Fibroblast of peridontal ligament (primary cell): ENCODE measurements at regions not wholly inside any gene's neighbourhood (a gene's known extent, or its start where the extent isn't known, plus 50 kb on each side); places are given as distances from the start of the nearest gene placed in this dataset.
"Not testable (repeated sequence)": the region's sequence is repeated elsewhere in the genome, so short reads cannot be mapped to it uniquely, and the experiment has no call there.

Experiments used
- DNase-seq: peaks from one replicate; pipeline ENCODE4 v3.0.0-alpha.2; 2010; ENCODE audit errors: extremely low read depth

DNA sequence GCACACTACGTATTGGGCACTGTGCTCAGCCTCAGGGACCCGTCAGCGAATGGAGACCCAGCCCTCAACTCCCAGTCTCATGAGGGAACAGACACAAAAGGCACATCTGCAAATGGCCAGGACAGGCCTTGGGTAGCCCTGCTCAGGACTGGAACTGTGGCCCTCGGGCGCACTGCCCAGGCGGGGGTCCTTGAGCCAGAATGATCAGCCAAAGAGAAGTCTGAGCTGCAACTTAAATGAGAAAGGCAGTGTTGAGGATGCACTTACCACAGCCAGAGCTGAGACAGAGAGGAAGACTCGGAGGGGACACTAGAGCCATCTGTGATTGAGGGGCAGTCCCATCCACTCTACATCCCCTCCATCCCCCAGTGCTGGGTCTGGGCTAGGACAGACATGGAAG, 117.3 kb downstream of the C16orf95 start:
- no peak for DNase-seq

DNA sequence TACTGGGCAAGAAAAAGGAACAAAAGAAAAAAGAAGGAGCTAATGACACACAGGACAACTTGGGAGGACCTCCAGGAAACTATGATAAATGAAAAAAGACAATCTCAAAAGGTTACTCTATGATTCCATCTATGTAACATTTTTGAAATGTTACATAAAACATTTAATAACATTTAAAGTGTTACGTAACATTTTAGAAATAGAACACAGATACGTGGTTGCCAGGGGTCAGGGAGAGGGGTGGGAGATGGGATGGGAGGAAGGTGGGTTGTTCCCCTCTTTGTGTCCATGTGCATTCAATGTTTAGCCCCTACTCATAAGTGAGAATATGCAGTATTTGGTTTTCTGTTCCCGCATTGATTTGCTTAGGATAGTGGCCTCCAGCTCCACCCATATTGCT, 116.6 kb downstream of the C16orf95 start:
- no peak for DNase-seq

DNA sequence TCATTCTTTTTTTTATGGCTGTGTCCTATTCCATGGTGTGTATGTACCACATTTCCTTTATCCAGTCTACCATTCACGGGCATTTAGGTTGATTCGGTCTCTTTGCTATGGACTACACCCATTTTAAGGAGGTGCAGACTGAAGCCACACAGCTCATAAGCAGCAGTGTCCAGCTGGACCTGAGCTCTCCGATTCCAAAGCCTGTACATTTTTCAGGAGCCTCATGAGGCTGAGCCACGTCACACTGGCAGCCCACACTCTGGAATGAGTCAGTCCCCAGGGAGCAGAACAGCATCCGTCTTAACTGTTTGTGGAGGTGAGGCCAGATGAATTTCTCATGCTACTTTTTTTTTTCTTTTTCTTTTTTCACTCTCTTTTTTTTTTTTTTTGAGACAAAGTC, 116.1 kb downstream of the C16orf95 start:
- peak; percentile 99 for DNase-seq

DNA sequence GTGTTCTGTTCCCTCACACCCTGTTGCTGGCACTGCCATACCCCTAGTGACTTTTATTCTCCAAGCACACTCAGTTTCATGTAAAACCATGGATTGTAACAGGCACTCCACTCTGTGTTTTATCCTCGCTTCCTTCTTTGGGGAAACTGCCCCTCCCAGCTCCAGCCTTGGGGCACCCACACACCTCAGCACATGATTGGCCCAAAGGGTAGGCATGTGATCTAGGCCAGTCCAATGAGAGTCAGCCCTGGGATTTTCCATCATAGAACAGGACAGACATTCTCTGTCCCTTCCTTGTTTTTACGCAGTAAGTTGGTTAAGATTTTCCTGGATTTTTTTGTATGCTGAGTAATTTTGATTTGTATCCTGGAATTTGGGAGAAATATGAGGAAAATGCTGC, 115.4 kb downstream of the C16orf95 start:
- DNase-seq = peak; percentile 14

DNA sequence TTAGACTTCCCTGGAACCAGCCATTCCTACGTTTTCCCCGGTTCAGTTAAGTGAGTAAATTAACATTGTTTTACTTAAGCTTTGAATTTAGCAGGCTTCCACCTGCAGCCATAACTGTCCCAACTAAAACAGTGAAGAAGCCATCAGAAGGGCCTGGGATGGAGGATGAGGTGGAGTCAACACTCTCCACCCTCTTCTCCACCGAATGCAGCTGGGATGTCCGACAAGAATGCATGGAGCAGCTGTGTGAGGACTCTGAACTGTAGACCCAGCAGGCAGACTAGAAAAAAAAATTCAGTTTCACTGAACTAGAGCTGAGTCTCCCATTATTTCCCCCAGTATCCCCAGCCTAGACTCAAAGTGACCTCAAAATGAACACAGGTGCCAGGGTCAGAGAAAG, 114.8 kb downstream of the C16orf95 start:
- DNase-seq = peak; percentile 64

DNA sequence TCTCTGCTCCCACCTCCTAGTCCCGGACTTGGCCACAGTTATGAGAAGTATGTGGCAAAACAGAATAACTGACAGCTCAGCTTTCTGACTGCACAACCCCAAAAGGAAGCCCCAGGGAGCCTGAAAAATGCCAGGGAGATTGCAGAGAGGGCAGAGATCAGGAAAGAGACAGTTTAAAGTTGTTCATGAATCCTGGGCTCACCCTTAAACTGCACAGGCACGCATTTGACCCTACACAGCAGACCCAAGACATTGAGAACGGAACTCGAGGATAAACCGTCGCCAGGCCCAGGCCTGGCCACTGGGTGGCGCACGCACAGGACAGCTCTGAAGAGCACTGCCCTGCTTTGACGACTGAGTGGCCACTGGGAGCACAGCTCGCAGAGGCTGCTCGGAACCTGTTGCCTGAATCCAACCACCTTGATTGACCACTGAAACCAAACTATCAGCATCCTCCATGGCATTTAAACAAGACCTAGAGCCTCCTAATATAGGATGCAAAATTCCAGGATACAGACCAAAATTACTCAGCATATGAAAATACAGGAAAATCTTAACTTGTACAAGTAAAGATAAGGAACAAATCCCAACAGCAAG, 114.0 kb downstream of the C16orf95 start:
- DNase-seq = peak; percentile 89

DNA sequence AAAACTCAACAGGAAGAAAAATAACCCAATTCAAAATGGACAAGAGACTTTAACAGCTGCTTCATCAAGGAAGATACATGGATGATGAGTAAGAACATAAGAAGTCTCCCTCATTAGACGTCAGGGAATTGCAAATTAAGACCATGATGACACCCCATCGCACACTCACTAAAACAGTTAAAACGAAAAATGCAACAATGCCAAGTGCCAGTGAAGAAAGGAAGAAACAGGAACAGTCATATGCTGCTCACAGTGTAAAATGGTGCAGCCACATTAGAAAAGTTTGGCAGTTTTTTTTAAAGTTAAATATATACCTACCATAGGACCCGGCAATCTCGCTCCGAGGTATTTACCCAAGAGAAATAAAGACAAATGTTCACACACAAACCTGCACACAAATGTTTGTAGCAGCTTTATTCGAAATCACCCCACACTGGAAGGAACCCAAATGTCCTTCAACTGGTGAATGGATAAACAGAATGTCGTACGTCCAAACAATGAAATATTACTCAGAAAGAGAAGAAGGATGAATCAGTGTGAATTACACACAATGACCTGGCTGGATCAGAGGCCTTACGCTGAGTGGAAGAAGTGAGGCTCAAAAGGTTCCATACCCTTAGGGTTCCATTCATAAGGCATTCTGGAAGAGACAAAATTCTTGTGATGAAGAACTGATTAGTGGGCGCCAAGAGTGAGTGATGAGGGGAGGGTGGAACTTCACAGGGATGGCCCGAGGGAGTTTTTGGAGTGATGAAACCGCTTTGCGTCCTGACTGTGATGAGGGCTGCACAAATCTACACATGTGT, 110.3 kb downstream of the C16orf95 start:
- peak; percentile 72 for DNase-seq

DNA sequence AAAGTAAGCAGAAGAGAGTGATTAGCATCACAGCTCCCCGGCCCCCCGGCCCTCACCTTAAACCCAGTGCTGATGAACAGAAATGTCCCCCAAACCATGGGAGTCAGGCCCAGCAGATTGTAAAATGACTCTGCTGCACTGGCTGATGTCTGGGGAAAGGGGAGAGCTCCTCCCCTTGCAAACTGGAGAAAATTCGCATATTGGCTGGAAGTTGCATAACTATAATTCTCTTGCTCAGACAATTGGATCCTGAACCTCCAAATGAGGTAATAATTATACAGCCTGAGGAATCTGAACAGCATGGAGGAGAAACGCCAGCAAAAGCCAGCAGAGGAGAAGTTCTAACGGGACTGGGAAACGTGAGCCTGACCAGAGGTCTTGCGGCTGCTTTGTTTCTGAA, 109.7 kb downstream of the C16orf95 start:
- DNase-seq = peak; percentile 96

DNA sequence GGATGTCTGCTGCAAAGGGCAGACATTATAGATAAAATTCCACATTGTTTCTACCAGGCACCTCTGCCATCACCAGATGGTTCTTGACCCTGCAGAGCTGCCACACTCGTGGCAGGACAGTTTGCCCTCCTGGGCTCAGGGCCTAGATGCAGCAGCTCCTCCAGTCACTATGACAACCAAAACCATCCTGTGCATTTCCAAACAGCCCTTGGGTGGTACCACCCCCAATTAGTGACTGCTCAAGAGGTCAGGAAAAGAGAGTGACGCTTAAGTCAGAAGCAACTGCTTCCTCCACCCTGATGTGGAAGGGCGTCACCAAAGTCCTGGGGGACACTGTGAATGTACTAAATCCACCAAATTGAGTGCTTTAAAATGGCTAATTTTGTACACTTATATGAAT, 109.2 kb downstream of the C16orf95 start:
- DNase-seq = no peak

DNA sequence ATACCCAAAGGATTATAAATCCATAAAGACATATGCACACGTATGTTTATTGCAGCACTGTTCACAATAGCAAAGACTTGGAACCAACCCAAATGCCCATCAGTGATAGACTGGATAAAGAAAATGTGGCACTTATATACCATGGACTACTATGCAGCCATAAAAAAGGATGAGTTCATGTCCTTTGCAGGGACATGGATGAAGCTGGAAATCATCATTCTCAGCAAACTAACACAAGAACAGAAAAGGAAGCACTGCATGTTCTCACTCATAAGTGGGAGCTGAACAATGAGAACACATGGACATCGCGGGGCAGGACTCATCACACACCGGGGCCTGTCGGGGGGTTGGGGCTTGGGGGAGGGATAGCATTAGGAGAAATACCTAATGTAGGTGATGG, 108.2 kb downstream of the C16orf95 start:
- DNase-seq = not testable (repeated sequence)

DNA sequence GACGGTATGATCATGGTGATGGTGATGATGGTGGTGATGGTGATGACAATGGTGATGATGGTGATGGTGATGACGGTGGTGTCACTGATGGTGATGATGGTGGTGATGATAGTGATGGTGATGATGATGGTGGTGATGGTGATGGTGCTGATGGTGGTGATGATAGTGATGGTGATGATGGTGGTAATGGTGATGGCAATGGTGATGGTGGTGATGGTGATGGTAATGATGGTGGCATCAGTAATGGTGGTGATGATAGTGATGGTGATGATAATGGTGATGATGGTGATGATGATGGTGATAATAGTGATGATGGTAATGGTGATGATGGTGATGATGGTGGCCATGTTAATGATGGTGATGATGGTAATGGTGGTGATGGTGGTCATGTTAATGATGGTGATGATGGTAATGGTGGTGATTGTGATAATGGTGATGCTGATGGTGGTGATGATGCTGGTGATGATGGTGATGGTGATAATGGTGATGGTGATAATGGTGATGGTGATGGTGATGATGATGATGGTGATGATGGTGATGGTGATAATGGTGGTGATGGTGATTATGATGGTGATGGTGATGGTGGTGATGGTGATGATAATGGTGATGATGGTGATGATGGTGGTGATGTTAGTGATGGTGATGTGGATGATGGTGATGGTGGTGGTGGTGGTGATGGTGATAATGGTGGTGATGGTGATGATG, 107.2 kb downstream of the C16orf95 start:
- no peak for DNase-seq

DNA sequence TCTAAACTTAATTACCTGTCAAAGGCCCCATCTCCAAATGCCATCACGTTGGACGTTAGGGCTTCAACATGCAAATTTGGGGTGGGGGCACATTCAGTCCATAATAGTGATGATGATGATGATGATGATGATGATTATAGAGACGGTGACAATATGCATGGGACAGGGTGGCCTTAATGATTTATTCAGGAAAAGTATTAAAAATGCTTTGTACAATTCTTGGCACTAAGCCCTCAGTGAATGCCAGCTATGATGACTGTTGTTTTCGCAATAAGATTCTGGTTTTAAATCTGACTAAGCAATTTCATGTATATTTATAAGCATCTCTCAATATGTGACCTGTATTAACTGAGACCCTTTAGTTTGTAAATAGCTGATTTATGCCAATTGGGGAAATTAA, 106.3 kb downstream of the C16orf95 start:
- DNase-seq = peak; percentile 80

DNA sequence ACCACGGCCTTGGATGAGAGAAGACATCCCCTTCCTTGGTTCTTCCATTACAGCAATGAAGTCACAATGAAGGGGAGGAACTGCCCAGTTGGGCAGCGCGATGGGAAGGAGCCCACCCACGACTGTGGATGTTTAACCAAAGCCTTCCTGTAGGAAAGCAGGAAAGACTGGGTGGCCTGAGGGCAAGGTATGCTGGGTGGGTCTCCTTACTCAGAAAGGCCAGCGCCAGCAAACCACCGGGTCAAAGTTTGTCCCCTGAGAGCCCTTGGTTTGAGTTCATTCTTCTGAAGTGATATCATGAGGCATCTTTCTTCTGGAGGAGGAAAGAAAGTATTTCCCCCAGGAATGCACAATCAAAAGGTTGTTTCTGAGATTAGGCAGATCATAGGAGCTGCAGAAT, 105.2 kb downstream of the C16orf95 start:
- peak; percentile 72 for DNase-seq

DNA sequence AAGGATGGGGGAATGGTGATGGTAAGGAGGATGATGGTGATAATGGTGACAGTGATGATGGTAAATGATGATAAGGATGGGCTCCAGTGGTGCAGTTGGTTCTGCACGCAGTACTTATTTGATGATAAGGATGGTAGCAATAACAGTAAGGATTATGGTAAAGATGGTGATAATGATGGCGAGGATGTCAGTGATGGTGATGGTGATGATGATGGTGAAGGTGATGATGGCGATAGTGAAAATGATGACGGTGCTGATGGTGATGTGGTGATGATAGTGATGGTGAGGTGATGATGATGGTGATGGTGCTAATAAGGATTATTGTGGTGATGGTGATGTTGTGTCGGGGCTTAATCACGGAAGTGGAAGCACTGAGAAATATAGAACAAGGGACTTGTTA, 103.7 kb downstream of the C16orf95 start:
- no peak for DNase-seq

DNA sequence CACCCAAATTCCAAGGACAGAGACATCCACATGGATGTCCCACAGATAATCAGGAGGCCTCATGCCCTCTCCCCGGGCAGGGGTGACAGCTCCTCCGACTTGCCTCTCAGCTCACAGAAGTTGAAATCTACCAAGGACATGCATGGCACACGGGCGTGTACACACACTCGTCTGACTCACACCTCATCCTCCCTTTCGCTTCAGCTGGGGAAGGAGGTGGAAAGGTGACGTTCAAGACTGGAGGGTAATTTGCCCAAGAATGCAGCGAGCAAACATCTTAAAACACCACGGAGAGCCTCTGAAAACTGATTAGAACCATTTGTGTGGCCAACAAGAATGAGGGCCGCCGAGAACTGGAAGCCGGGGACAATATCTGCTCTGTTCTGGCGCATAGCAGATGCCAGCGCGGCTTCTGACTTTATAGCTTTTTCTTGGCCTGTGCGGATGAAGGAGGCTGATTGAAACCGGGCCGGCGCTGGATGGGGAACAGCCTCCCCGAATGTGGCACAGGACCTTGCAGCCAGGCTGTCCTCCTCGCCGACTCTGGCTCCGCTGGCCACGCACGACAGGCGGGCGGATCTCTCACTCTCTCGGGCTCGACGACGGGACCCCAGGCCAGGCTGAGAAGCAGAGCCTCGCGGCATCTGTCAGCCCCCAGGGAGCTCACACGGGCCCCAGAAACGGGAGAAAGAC, 100.9 kb downstream of the C16orf95 start:
- DNase-seq = no peak

DNA sequence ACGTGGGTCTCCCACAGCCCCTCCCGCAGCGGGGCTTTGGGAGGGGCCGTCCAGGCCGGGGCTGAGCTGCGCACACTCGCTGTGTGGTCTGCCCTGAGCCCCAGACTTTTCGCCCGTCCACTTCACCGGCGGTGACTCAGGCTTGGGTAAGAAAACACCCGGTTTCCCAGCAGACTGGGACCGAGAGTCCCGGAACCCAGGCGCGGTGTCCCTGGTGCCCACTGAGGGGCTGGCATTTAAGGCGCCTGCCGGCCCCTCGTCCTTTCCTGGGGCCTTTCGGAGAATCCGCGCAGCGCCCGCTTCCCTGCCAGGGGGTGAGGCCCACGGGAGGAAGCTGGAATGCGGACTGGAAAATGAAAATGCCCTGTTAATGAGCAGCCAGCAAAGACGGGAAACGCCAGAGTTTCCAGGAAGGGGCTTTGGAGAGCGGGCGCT, 100.3 kb downstream of the C16orf95 start:
- DNase-seq = no peak

DNA sequence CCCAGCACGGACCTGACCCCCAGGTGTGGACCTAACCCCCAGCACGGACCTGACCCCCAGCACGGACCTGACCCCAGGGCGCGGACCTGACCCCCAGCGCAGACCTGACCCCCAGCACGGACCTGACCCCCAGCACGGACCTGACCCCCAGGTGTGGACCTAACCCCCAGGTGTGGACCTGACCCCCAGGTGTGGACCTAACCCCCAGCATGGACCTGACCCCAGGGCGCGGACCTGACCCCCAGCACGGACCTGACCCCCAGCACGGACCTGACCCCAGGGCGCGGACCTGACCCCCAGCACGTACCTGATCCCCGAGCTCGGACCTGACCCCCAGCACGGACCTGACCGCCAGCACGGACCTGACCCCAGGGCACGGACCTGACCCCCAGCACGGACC, 99.4 kb downstream of the C16orf95 start:
- DNase-seq = not testable (repeated sequence)

DNA sequence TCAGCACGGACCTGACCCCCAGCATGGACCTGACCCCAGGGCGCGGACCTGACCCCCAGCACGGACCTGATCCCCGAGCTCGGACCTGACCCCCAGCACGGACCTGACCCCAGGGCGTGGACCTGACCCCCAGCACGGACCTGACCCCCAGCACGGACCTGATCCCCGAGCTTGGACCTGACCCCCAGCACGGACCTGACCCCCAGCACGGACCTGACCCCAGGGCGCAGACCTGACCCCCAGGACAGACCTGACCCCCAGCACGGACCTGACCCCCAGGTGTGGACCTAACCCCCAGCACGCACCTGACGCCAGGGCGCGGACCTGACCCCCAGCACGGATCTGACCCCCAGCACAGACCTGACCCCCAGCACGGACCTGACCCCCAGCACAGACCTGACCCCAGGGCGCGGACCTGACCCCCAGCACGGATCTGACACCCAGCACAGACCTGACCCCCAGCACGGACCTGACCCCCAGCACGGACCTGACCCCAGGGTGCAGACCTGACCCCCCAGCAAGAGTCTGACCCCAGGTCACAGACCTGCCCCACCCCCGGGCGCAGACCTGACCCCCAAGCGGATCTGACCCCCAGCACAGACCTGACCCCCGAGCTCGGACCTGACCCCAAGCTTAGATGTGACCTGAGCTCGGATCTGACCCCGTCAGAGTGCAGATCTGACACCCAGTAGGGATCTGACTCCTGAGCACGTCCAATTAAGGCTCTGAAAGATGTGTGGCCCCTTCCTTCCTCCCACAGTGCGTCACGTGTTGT, 98.7 kb downstream of the C16orf95 start:
- no peak for DNase-seq

DNA sequence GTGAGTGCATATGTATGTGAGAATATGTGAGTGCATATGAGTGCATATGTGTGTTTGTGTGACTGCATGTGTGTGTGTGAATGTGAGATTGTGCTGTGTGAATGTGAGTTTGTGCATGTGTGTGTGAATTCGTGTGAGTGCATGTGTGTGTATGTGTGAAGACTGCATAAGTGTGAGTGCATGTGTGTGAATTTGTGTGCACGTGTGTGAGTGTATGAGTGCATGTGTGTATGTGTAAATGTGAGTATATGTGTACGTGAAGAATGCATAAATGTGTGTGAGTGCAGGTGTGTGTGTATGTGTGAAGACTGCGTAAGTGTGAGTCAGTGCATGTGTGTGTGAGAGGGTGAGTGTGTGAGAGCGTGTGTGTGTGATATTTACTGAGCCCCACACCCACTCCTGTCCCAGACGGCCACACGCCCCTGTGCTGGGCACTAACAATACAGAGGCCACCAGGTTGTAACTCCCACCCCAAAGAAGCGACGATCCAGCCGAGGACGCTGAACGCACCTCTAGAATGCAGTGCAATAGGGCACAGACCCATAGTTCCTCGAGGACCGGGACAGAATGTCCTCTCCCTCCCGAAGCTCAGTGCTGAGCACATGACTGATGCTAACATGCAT, 97.8 kb downstream of the C16orf95 start:
- DNase-seq = no peak

DNA sequence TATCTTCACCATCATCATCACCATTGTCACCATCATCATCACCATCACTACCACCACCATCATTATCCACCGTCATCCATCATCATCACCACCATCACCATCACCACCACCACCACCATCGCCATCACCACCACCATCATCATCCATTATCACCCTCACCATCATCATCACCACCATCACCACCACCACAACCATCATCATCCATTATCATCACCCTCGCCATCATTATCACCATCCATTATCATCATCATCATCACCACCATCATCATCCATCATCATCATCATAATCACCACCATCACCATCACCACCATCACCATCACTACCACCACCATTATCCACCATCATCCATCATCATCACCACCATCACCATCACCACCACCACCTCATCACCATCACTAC, 95.6 kb downstream of the C16orf95 start:
- no peak for DNase-seq

DNA sequence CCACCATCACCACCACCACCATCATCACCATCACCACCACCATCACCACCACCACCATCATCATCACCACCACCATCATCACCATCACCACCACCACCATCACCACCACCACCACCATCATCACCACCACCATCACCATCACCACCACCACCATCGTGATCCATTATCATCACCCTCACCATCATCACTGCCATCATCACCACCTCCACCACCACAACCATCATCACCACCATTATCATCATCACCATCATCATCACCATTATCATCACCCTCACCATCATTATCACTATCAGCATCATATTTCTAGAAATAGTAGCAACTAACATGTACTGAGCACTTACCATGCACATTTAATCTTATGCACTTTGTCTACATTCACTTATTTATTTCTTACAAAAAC, 94.9 kb downstream of the C16orf95 start:
- no peak for DNase-seq
